Neural cell (in vitro differentiated cells): ENCODE measurements at regions not wholly inside any gene's neighbourhood (a gene's known extent, or its start where the extent isn't known, plus 50 kb on each side); places are given as distances from the start of the nearest gene placed in this dataset.

Experiments used
- H2AFZ ChIP-seq: fragments of 200-600, 300-800 bp; sonication (generic), shearing (Covaris generic); 2 replicates; pipeline ENCODE4 v1.6.0; 2014; ENCODE audit warnings: low read depth, mild to moderate bottlenecking, antibody characterized with exemption, low read length, moderate library complexity
- H3F3A ChIP-seq: fragments of 200-600 bp; shearing (Covaris generic); 2 replicates; pipeline ENCODE4 v1.6.1; 2016; ENCODE audit warnings: mild to moderate bottlenecking, moderate library complexity, mixed read lengths, antibody characterized with exemption, low read length; ENCODE audit not compliant: insufficient read depth, poor library complexity, severe bottlenecking
- H3K27ac ChIP-seq: fragments of 200-600, 300-800 bp; sonication (generic), shearing (Covaris generic); 2 replicates; pipeline ENCODE4 v1.5.1; 2014; ENCODE audit warnings: mild to moderate bottlenecking, low read length, moderate library complexity
- H3K27me3 ChIP-seq: fragments of 300-800, 200-600 bp; sonication (generic), shearing (Covaris generic); 2 replicates; pipeline ENCODE4 v1.6.0; 2014; ENCODE audit warnings: mild to moderate bottlenecking, low read depth, low read length, moderate library complexity; ENCODE audit not compliant: insufficient read depth
- H3K36me3 ChIP-seq: fragments of 300-800, 200-600 bp; sonication (generic), shearing (Covaris generic); 2 replicates; pipeline ENCODE4 v1.5.1; 2014; ENCODE audit warnings: mild to moderate bottlenecking, antibody characterized with exemption, low read length, moderate library complexity; ENCODE audit not compliant: insufficient read depth
- H3K4me2 ChIP-seq: fragments of 300-800, 200-600 bp; sonication (generic), shearing (Covaris generic); 2 replicates; pipeline ENCODE4 v1.6.0; 2014; ENCODE audit warnings: mild to moderate bottlenecking, low read length
- H3K4me3 ChIP-seq: fragments of 300-800, 200-600 bp; sonication (generic), shearing (Covaris generic); 2 replicates; pipeline ENCODE4 v1.5.1; 2014; ENCODE audit warnings: mild to moderate bottlenecking, low read length, moderate library complexity
- H3K79me2 ChIP-seq: fragments of 200-600 bp; shearing (Covaris generic); replicated peaks from 2 replicates; pipeline ENCODE4 v1.6.0; 2014; ENCODE audit warnings: mild to moderate bottlenecking, low read length, moderate library complexity; ENCODE audit not compliant: insufficient read depth
- H3K9ac ChIP-seq: fragments of 300-800, 200-600 bp; sonication (generic), shearing (Covaris generic); 2 replicates; pipeline ENCODE4 v1.6.1; 2016; ENCODE audit warnings: mild to moderate bottlenecking, low read length, mixed read lengths
- H3K9me2 ChIP-seq: fragments of 200-600 bp; shearing (Covaris generic); 2 replicates; pipeline ENCODE4 v1.6.1; 2016; ENCODE audit warnings: mild to moderate bottlenecking, low read length, mixed read lengths; ENCODE audit not compliant: insufficient read depth
- H3K9me3 ChIP-seq: fragments of 200-600, 300-800 bp; sonication (generic), shearing (Covaris generic); 2 replicates; pipeline ENCODE4 v1.6.1; 2016; ENCODE audit warnings: mild to moderate bottlenecking, mixed run types, low read length, moderate library complexity, mixed read lengths
- H4K20me1 ChIP-seq: fragments of 200-600 bp; shearing (Covaris generic); 2 replicates; pipeline ENCODE4 v1.6.1; 2016; ENCODE audit warnings: mild to moderate bottlenecking, mixed run types; ENCODE audit not compliant: insufficient read depth
- CTCF ChIP-seq: fragments of 450-650 bp; IDR thresholded peaks from 2 replicates; pipeline ENCODE4 v1.5.1; 2014; ENCODE audit warnings: antibody characterized with exemption, mild to moderate bottlenecking, moderate library complexity; ENCODE audit not compliant: poor library complexity, severe bottlenecking
- EP300 ChIP-seq: fragments of 450-650 bp; conservative IDR thresholded peaks from 2 replicates; pipeline ENCODE4 v1.6.1; 2014; ENCODE audit warnings: antibody characterized with exemption, mild to moderate bottlenecking, moderate library complexity; ENCODE audit not compliant: poor library complexity, severe bottlenecking
- EZH2 ChIP-seq: fragments of 200-600, 300-800 bp; shearing (Covaris generic), sonication (generic); IDR thresholded peaks from 2 replicates; pipeline ENCODE4 v1.6.1; 2014; ENCODE audit warnings: antibody characterized with exemption, low read length, borderline replicate concordance, mild to moderate bottlenecking; ENCODE audit not compliant: insufficient read depth, poor library complexity, severe bottlenecking
- MXI1 ChIP-seq: fragments of 450-650 bp; conservative IDR thresholded peaks from 2 replicates; pipeline ENCODE4 v1.6.1; 2014; ENCODE audit warnings: antibody characterized with exemption, mild to moderate bottlenecking; ENCODE audit not compliant: poor library complexity, severe bottlenecking
- POLR2AphosphoS5 ChIP-seq: IDR thresholded peaks from 2 replicates; pipeline ENCODE4 v1.6.1; 2012
- RAD21 ChIP-seq: fragments of 450-650 bp; conservative IDR thresholded peaks from 2 replicates; pipeline ENCODE4 v1.6.1; 2014; ENCODE audit warnings: antibody characterized with exemption, mild to moderate bottlenecking, moderate library complexity
- REST ChIP-seq: IDR thresholded peaks from 2 replicates; pipeline ENCODE4 v1.6.1; 2012; ENCODE audit warnings: borderline replicate concordance
- SMC3 ChIP-seq: fragments of 450-650 bp; conservative IDR thresholded peaks from 2 replicates; pipeline ENCODE4 v1.6.1; 2014; ENCODE audit warnings: antibody characterized with exemption, mild to moderate bottlenecking, moderate library complexity; ENCODE audit not compliant: poor library complexity
- TAF1 ChIP-seq: IDR thresholded peaks from 2 replicates; pipeline ENCODE4 v1.6.1; 2012; ENCODE audit warnings: low read depth

DNA sequence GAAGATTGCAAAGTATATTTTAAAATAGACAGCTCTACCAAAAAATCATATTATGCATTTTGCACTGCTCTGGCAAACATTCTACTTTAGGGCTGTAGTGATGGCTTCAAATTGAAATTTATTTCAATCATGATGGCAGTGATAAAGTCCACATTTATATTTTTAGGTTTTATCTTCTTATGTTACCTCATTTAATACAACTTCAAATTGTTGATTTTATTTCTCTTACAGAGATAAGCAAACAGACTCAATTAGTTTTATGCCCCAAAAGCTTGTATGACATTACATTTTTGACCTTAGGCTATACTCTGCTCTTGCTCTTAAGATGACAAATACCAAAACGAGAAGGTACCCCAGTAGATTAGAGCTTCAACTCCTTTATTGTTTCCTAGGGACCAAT, 87.4 kb downstream of the CYLC2 start:
- Histone ChIP-seq H3K36me3 (no peaks in the 10 kb centered on the region), H3K9me3 (no peaks in the 10 kb centered on the region), H3K4me2 (no peak overlapping the region), H3K4me3 (no peak overlapping the region), H2AFZ (no peak overlapping the region), H3K9ac (no peak overlapping the region), H3K27me3 (no peaks in the 10 kb centered on the region), H4K20me1 (no peaks in the 10 kb centered on the region), H3K27ac (no peak overlapping the region), H3K79me2 (no peaks in the 10 kb centered on the region), H3F3A (no peaks in the 10 kb centered on the region), H3K9me2 (no peaks in the 10 kb centered on the region)
- no peak for TF ChIP-seq EZH2
- no peak for TF ChIP-seq RAD21
- no peak for TF ChIP-seq MXI1
- no peak for TF ChIP-seq REST
- TF ChIP-seq POLR2AphosphoS5, result no peak
- no peak for TF ChIP-seq CTCF
- no peak for TF ChIP-seq EP300
- TF ChIP-seq SMC3, result no peak
- no peak for TF ChIP-seq TAF1

GRCh38 chr9:103089357-103089756, 94.2 kb downstream of the CYLC2 start:
- Histone ChIP-seq H3K4me2 (no peak overlapping the region), H3K9me2 (no peaks in the 10 kb centered on the region), H2AFZ (no peak overlapping the region), H4K20me1 (no peaks in the 10 kb centered on the region), H3K36me3 (no peaks in the 10 kb centered on the region), H3K4me3 (no peak overlapping the region), H3K27me3 (no peaks in the 10 kb centered on the region), H3F3A (no peaks in the 10 kb centered on the region), H3K79me2 (no peaks in the 10 kb centered on the region), H3K9ac (no peak overlapping the region), H3K9me3 (no peaks in the 10 kb centered on the region), H3K27ac (no peak overlapping the region)
- TF ChIP-seq TAF1, result no peak
- no peak for TF ChIP-seq CTCF
- no peak for TF ChIP-seq EP300
- TF ChIP-seq RAD21, result no peak
- no peak for TF ChIP-seq SMC3
- TF ChIP-seq EZH2, result no peak
- no peak for TF ChIP-seq POLR2AphosphoS5
- no peak for TF ChIP-seq MXI1
- no peak for TF ChIP-seq REST
